Breast epithelium (tissue), 3 donors: ENCODE measurements at regions not wholly inside any gene's neighbourhood (a gene's known extent, or its start where the extent isn't known, plus 50 kb on each side); places are given as distances from the start of the nearest gene placed in this dataset.

Source experiments
- CTCF ChIP-seq, 3 donors: fragments of 450-650 bp; IDR thresholded peaks; one replicate each; pipeline ENCODE4 v1.5.1; 2016 to 2017; ENCODE audit warnings: antibody characterized with exemption in 3 of 3, mild to moderate bottlenecking in 3 of 3, moderate library complexity in 3 of 3
- POLR2A ChIP-seq: fragments of 450-650 bp; IDR thresholded peaks from one replicate; pipeline ENCODE4 v1.6.1; 2016; ENCODE audit warnings: antibody characterized with exemption, mild to moderate bottlenecking, moderate library complexity
- POLR2AphosphoS5 ChIP-seq, 3 donors: sonication (generic); formaldehyde crosslinking; IDR thresholded peaks; one replicate each; pipeline ENCODE4 v1.6.1; 2017; ENCODE audit warnings: antibody characterized with exemption in 3 of 3

- TF ChIP-seq CTCF (IDR thresholded peaks at IDR 0.05): no peak
- no peak for TF ChIP-seq POLR2A
- no peak for TF ChIP-seq POLR2AphosphoS5 (IDR thresholded peaks at IDR 0.05)
These were observed 324.6 kb downstream of the KLF12 start for GRCh38 chr13:73809561-73809960.
